HG03342 (cell line): ENCODE measurements at regions not wholly inside any gene's neighbourhood (a gene's known extent, or its start where the extent isn't known, plus 50 kb on each side); places are given as distances from the start of the nearest gene placed in this dataset.
"Not testable (repeated sequence)": the region's sequence is repeated elsewhere in the genome, so short reads cannot be mapped to it uniquely, and the experiment has no call there.

Experiments
- ATAC-seq: cut with Tn5 transposase; IDR thresholded peaks from one replicate; pipeline ENCODE4 v1.9.1; 2021; ENCODE audit warnings: mild to moderate bottlenecking, moderate library complexity; ENCODE audit not compliant: unreplicated experiment

DNA sequence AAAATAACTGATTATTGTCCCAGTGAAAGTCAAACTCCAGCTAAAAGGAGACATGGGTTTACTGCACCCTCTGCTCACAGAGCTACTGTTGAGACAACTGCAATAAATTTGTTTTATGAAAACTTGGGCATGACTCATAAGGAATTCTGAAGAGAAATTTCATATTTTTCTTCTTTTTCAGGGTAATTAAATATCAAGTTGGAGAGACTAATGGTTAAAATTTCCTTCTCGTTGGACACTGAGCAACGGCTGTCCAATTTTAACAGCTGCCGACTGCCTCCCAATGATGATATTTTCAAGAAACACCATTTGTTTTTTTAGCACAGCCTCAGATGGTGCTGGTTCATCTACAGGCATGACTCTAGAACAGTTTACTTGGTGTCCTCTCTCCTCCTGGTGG is 259.2 kb upstream of the RGMB start:
- ATAC-seq = no peak

DNA sequence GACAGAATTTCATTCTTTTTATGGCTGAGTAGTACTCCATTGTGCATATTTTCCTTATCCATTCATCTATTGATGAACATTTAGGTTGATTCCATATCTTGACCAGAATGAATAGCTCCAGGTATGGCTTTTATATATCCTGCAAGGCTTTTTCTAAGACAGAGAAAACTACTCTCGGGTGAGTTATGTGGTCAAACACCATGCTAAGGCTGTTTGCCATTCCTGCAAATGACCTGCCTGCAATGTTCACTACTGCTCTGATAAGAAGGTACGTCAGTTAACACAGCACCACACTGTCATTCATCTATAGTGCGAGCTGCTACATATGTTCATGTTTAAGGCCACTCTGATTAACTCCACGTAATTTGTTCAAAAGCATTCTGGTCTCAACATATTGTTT is 256.8 kb upstream of the RGMB start:
- no peak for ATAC-seq

DNA sequence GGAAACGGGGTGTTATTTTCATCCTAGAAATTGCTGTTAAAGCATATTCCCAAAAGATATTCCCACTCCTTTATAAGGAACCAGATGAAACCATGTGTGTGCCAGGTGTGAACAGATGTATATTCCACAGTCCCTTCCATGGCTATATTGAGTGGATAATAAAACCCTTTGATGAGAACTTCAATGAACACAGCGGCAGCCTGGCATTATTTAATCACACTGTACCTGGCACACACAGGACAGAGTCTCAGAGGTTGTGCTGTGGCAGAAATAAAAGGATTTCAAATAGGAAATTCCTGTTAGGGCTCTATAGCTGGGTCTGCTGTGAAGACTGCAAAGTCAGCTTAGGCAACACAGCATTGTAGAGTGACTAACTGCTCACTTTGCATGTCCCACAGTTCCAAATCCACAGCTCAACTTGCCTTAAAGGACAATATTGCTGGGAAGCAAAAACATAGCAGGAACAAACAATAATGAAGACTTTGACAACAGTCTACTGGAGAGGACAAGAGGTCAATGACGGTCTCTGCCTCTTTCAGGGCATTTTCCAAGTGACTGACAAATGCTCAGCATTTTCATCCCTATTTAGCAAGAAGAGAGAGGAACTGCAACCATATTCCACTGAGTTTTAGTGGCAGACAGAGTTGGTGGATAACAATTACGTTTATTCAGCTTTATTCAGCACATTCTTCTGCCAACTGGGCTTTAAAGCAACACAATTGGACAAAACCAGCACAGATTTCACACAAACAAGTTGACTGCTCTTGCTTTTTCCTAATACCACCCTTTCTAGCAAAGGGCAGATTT is 255.7 kb upstream of the RGMB start:
- no peak for ATAC-seq

DNA sequence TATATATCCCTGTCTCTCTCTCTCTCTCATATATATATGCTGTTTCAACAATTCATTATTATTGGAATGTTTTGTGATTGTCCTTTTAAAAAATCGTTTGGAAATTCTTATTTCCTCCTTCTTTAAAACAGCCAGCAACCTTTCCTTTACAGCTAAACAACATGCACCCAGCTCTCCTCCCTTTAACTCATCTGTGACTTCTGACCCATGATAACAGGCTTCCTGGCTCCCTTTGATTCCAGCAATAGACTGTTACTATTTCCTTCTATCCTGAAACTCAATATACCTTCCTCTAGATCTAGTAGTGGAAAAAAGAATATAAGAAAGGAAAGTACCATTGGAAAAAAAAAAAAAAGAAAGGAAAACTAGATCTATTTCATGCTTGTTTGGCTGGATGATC is 254.7 kb upstream of the RGMB start:
- no peak for ATAC-seq

DNA sequence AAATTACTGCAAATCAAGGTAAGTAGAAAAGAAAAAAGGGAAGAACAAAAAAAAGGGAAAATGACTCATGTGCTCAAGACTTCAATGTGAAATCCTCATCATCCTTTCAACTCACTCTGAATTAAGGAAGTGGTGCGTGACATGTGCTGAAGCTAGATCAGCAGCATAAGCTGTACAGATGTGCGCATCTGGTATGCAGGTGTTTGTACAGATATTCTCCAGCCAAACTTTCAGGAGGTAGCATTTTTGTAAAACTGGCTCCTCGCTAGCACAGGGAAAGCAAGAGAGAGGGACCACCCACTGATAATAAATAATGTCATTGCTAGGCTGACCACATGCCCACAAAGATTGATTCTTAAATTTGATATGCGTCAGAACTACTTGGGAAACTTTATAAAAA is 253.9 kb upstream of the RGMB start:
- ATAC-seq = no peak

DNA sequence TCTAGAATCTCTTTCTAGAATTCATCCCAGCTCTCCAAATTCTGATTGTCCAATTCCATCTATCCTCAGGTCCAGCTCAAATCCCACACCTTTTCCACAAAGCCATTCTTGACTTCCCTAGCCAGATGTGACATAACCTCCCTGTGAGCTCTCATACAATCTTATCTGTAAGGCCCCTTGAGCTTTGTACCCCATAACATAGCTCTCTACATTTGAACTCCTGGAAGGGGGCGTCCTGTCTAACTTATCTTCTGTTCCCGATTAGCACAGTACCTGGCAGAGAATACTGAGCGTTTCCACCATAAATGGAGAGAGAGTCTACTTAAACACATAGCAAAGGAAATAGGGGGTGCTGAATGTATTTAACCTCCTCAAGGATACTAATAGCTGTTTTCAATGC is 251.6 kb upstream of the RGMB start:
- no peak for ATAC-seq

DNA sequence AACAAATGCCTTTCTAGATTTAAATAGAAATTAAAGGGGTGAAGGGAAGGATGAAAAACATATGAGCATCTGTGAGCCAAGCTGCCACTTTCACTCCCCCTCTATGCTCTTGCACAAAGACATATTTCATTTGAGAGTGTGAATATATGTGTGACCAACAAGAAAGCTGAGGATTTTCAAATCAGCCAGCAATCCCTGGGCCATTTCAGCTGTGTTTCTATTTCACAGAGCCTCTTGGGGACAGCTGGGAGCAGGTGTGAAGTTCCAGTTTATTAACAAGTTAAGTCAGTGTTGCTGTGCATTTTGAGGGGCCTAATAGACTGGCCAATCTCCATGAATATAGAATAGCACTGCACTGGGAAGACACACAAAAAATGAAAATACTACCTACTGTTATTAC is 248.7 kb upstream of the RGMB start:
- ATAC-seq = no peak

DNA sequence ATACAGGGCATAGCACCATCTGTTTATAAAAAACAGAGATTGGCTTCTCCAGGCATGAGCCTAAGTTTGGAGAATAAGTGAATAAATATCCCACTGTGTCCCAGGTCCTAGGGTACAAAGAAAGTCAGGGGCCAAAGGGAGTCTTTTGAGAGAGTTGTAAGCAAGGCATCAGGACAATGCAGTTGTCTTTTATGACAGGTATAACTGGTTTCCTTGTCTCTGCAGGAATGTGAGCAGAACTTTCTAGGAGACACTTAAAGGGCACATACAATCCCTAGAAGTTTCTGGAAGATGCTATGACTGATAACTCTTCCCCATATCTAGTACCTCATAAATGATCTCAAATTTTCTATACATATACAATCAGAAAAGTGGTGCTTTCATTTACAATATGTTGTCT is 245.6 kb upstream of the RGMB start:
- no peak for ATAC-seq

DNA sequence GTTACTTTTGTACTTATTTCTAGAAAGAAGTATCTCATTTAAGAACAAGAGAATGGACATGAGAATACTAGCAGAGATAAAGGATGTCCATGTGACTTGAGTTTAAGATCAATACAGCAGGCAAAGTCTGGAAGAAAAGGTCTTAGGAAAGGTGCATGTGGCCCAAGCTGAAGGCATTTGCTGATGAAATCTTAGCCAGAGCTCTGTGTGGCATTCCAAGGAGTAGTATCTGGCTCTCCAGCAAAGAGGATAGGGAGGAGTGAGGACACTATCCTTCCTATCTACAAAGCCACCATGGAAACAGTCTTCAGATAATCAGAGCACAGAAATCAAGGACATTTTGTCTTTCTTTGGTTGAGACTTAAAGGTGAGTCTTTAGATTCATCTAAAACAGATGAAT is 244.1 kb upstream of the RGMB start:
- ATAC-seq = no peak

DNA sequence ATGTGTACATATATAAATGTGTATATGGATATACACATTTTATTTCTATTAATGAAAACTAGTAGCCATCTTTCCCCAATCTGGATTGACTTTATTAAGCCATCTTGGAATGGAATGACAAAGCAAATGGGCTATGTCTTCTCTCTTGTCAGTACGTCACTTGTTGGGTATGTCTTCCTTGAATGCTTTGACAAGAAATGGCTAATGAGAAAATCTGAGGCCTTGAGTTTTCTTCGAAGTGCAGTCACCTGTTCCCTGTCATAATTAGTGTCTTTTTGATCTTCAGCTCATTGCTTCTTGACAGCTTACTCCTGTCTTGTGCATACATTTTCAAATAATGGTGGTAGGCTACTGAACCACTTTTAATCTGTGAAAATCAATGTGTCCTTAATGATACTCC is 243.2 kb upstream of the RGMB start:
- no peak for ATAC-seq

DNA sequence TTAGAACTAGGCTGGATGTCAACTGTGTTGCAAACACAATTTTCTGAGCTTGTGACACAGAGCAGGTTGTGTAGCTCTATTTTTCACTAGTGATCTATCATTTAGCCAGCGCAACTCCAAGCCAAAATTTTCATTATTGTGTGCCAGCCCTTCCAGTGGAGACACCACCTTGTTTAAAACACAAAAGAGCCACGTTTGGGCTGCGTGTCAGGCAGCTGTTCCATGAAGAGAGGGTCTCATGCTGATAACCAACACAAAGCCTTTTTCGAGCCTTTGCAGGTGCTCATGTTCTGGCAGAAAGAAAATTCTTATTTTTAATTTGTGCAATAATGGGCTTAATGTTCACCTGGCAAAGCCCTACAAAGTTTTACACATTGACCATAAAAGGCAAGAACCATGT is 237.6 kb upstream of the RGMB start:
- ATAC-seq = no peak

DNA sequence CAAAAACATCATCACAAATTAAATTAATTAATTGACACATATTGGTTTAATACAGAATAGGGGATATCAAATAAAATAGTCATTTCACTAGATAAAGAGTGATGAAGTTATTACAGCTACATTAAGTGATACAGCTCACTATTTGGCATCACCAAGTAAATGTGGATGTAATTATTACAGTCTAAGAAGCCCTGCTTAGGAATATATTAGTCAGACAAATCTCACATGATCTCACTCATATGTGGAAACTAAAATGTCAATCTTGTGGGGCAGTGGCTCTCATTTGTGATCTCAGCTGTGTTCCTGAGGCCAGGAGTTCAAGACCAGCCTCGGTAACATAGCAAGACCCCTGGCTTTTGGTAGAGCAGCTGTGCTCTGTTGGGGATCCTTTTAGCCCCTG is 233.4 kb upstream of the RGMB start:
- no peak for ATAC-seq

DNA sequence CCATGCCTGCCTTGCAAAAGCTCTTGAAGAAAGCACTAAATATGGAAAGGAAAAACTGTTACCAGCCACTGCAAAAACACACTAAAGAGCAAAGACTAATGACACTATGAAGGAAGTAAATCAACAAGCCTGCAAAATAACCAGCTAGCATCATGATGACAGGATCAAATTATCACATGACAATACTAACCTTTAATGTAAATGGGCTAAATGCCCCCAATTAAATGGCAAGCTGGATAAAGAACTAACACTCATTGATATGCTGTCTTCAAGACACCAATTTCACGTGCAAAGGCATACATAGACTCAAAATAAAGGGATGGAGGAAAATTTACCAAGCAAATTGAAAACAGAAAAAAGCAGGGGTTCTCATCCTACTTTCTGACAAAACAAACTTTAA is 231.8 kb upstream of the RGMB start:
- ATAC-seq = no peak

DNA sequence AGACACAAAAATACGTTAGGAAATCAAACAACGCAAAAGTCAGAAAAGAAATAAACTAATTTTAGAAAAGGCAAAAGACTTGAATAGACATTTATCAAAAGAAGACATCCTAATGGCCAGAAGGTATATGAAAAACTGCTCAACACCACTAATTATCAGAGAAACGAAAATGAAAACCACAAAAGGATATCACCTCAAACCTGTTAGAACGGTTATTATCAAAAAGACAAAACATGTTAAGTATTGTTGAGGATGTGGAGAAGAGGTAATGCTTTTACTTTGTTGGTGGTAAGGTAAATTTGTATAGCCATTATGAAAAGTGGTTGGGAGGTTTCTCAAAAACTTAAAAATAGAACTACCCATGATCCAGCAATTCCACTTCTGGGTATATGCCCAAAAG is 230.0 kb upstream of the RGMB start:
- ATAC-seq = no peak

DNA sequence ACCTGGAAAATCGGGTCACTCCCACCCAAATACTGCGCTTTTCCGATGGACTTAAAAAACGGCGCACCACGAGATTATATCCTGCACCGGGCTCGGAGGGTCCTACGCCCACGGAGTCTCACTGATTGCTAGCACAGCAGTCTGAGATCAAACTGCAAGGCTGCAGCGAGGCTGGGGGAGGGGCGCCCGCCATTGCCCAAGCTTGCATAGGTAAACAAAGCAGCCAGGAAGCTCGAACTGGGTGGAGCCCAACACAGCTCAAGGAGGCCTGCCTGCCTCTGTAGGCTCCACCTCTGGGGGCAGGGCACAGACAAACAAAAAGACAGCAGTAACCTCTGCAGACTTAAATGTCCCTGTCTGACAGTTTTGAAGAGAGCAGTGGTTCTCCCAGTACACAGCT is 226.5 kb upstream of the RGMB start:
- ATAC-seq = not testable (repeated sequence)

DNA sequence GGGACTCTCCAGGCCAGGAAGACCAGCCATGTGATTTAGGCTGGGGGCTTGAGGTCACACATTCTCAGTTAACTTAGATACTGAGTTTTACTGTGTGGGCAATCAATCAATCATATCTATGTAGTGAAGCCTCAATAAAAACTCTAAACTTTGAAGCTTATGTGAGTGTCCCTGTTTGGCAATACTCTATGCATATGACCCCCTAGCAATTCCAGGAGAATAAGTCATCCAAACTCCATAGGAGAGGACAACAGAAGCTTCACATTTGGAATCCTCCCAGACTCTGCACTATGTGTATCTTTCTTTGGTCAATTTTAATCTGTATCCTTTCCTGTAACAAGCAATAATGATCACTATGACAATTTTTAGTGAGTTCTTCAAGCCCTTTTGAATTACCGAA is 216.8 kb upstream of the RGMB start:
- no peak for ATAC-seq

DNA sequence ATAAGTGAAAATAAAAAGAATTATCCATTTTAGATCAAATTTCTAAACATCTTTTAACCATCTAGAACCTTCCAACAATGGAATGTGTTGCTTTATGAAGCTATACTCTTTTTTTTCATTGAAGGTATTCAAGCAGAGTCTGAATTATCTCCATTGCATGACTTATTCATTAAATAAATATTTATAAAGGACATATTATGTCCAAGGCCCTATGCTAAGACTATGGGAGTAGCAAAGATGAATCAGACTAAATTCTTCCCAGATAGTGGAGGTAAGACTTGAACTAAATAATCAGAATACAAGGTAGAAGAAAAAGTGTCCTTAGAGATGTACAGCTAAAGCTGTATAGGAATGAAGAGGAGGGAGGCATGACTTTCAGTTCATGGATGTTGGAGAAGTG is 215.5 kb upstream of the RGMB start:
- ATAC-seq = no peak

DNA sequence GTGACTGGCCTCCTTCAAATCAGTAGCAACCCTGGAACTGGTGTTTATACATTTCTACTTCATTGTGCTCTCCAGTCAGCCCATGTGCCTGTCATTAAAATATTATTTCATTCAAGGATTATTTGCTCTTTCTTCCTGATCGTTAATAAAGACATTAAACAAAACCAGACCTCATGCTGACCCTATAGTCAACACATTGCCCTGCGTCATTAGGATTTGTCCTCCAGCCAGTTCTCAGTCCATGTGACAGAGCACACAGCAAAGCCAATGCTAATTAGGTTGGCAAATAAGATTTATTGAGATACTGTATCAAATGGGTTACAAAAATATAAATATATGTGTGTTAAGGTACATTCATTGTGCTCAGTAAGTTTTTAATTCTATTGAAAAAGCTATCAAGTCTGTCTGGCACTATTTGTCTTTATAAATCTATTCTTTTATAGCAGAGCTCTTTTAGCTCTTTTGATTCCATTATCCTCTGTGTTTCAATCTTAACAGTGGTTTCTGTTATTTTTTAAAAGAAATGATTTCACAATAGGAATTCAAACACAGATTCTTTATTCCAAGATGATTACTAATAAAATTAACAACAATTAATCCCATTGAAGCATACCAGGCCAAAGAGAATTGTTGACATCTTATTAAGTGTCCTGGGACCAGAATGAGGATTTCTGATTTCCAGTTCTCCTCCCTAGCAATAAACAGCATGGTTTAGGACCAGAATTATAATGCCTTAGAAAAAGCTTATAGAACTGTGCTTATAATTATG is 209.4 kb upstream of the RGMB start:
- no peak for ATAC-seq

DNA sequence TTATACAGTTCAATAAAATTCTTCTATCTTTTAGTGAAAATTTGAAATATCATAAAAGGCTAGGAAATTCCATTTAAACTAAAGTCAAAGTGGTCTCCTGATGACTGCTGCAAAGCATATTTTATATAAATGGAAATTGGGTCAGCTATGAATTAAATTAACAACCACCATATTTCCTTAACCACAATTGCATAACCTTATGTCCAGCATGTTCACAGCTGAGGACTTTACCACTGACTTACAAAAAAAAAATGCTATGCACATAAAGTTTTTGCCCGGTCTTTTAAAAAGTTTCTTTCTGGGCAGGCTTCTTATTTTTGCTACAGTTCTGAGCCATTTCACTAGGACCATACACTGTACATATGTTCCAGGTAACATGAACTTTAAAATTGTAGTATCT is 208.6 kb upstream of the RGMB start:
- ATAC-seq = no peak

DNA sequence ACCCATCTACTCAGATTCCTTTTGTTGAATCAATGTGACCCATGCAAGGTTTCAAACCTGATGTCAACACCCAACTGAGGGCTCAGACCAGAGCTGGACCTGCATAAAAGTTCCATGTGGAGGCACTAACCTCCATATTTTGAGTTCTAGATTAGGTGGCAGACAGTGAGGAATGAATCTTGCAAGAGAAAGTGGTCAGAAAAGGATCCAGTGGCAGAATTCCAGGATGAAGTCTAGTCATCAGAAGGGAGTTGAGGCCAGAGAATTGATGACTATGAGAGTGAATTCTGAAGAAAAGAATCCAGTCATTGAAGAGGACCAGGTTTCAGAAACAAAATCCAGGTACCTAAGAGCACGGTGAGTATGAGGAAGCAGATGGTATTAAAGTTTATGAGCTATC is 205.1 kb upstream of the RGMB start:
- no peak for ATAC-seq

DNA sequence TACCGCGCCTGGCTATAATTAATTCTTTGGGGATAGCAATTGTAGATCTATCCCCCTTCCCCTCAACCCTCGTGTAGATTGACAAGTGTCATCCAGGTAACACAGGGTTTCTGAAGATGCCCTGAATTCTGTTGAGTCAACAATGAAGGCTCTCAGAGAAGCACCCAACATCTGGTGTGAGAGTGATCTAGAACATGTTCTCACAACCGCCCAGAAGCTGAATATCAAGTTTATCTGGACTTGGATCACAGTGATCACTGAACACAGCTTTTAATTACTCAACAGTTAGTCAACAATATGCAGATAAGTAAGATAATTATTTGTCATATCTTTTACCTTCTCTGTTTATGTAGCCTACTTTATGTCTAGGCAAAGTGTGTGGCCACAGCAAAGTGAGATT is 204.2 kb upstream of the RGMB start:
- no peak for ATAC-seq

DNA sequence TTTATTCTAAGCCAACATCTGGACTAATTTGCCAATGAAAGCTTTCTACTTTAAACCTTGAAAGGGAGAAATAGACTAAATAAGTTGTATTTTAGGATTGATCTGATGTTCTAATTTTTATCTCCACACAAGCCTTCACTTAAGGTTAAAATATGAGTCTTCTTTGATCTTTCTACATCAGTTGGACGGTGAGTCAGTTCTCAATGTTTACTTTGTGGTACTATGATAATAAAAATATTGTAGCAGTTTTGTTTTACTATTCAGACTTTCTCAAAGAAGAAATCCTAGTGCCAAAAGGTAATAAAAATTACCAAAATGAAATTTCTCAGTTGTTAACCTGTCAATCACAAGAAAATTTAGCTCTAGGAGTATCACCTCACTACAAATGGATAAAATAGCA is 203.5 kb upstream of the RGMB start:
- ATAC-seq = no peak
